Adrenal gland (tissue), 9 donors: ENCODE measurements at regions not wholly inside any gene's neighbourhood (a gene's known extent, or its start where the extent isn't known, plus 50 kb on each side); places are given as distances from the start of the nearest gene placed in this dataset.
"Not testable (repeated sequence)": the region's sequence is repeated elsewhere in the genome, so short reads cannot be mapped to it uniquely, and the experiment has no call there.

Source experiments
- DNase-seq, 7 donors: peaks; one replicate each; pipeline ENCODE4 v3.0.0-alpha.2; 2019 to 2020
- H3K27ac ChIP-seq, 5 donors: fragments of 200-600 bp; sonication (generic) in 4 of 5; 1 replicate in 3 of 5; 2 replicates in 2 of 5; pipeline versions ENCODE4 v1.5.1 to v1.8.0; 2016 to 2020; ENCODE audit warnings: mild to moderate bottlenecking in 1 of 5
- H3K27me3 ChIP-seq: fragments of 200-600 bp; 2 replicates; pipeline ENCODE4 v1.8.0; 2021
- H3K36me3 ChIP-seq, 2 donors: fragments of 200-600 bp; replicated peaks in 1 of 2; 1 replicate in 1 of 2; 2 replicates in 1 of 2; pipeline versions ENCODE4 v1.5.1 to v1.8.0; 2018 to 2022
- H3K4me1 ChIP-seq, 2 donors: fragments of 200-600 bp; replicated peaks in 1 of 2; 1 replicate in 1 of 2; 2 replicates in 1 of 2; pipeline versions ENCODE4 v1.5.1 to v1.8.0; 2018 to 2021
- H3K4me3 ChIP-seq, 4 donors: fragments of 200-600 bp; sonication (generic) in 3 of 4; one replicate each; pipeline ENCODE4 v1.5.1; 2016 to 2018
- H3K9me3 ChIP-seq, 3 donors: fragments of 200-600 bp; sonication (generic) in 1 of 3; replicated peaks in 1 of 3; 1 replicate in 2 of 3; 2 replicates in 1 of 3; pipeline versions ENCODE4 v1.5.1 to v1.8.0; 2016 to 2021
- POLR2A ChIP-seq, 2 donors: fragments of 450-650 bp; IDR thresholded peaks; one replicate each; pipeline ENCODE4 v1.6.1; 2017; ENCODE audit warnings: antibody characterized with exemption in 2 of 2, mild to moderate bottlenecking in 2 of 2, moderate library complexity in 1 of 2
- WGBS, 4 donors: extraction: QIAGEN DNeasy Blood & Tissue Kit in 2 of 4; methylation state at CpG; one replicate each; pipeline versions ENCODE4 v1.1.5 to v1.1.7; 2013 to 2017; 5-methylcytosine and 5-hydroxymethylcytosine counted together
- intact Hi-C, 2 donors: fragments of 100-400 bp; cut with DNase I; formaldehyde crosslinking; loops; one replicate each; pipeline versions ENCODE4 v1.14.1 to v1.15.0; 2022 to 2023
- TF ChIP-seq, protein P1 (sequence below), 6 experiments: fragments of 450-650 bp in 4 of 6; fragments of 200-600 bp in 2 of 6; sonication (generic) in 1 of 6; IDR thresholded peaks; 1 replicate in 5 of 6; 2 replicates in 1 of 6; pipeline versions ENCODE4 v1.5.1 to v1.8.0; 2016 to 2021; ENCODE audit warnings: antibody characterized with exemption in 6 of 6, mild to moderate bottlenecking in 2 of 6, moderate library complexity in 1 of 6
- donor health status: healthy with polysubstance abuse.
- donor health status: Bipolar disorder and iron deficiency.
- donor health status: DM: yes; HTN: yes; CAD: no.
- donor health status: DM: no; HTN: no; CAD: no.
- donor health status: DM: no; HTN: no; CAD: no.

DNA sequence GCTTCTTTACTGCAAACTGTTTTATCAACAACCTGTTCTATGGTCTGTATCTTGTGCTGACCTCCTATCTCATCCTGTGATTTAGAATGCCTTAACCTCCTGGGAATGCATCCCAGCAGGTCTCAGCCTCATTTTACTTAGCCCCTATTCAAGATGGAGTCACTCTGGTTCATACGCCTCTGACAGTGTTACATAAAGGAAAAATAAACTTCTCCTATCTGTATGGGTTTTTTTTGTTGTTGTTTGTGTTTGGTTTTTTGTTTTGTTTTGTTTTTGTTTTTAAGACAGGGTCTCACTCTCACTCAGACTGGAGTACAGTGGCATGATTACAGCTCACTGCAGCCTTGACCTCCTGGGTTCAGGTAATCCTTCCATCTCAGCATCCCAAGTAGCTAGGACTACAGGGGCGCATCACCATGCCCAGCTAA lies 62.1 kb downstream of the RESF1 start:
- H3K27me3 ChIP-seq, result no peaks in the 10 kb centered on the region
- WGBS, 4 donors, result 83 to 95% (median 92%) methylated on average over 2 of the region's 2 CpGs
- intact Hi-C loops, result no loop called here
- DNase-seq, result no peak
- no peaks in the 10 kb centered on the region for H3K4me1 ChIP-seq
- H3K9me3 ChIP-seq, result no peaks in the 10 kb centered on the region
- H3K4me3 ChIP-seq, result no peak overlapping the region
- H3K36me3 ChIP-seq, result no peaks in the 10 kb centered on the region
- TF ChIP-seq, protein P1, sequence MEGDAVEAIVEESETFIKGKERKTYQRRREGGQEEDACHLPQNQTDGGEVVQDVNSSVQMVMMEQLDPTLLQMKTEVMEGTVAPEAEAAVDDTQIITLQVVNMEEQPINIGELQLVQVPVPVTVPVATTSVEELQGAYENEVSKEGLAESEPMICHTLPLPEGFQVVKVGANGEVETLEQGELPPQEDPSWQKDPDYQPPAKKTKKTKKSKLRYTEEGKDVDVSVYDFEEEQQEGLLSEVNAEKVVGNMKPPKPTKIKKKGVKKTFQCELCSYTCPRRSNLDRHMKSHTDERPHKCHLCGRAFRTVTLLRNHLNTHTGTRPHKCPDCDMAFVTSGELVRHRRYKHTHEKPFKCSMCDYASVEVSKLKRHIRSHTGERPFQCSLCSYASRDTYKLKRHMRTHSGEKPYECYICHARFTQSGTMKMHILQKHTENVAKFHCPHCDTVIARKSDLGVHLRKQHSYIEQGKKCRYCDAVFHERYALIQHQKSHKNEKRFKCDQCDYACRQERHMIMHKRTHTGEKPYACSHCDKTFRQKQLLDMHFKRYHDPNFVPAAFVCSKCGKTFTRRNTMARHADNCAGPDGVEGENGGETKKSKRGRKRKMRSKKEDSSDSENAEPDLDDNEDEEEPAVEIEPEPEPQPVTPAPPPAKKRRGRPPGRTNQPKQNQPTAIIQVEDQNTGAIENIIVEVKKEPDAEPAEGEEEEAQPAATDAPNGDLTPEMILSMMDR (IDR thresholded peaks at IDR 0.05), result no peak
- no peak for TF ChIP-seq POLR2A (IDR thresholded peaks at IDR 0.05)
- no peak overlapping the region for H3K27ac ChIP-seq

DNA sequence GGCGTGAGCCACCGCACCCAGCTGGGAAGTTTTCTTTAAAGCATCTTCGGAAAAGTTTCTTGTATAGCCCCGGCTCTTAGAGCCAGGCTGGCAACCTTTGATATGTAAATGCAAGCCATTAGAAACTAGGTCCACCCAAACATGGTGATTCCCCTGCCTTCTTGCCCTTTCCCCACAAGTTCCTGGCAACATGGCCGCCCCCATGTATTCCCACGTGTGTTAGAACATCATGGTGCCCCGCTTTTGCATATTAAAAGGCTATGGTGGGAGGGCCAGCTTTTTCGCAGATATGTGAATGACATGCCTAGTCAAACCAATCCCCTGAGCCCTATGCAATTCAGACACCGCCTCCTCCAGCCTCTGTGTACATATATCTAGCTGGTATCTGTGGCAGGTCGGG lies 63.2 kb downstream of the RESF1 start:
- H3K27ac ChIP-seq, H3K9me3 ChIP-seq, H3K27me3 ChIP-seq, H3K4me3 ChIP-seq, H3K4me1 ChIP-seq, H3K36me3 ChIP-seq, DNase-seq, intact Hi-C loops: not testable (repeated sequence)
- WGBS, 4 donors, result 88 to 94% (median 92%) methylated on average over 10 of the region's 10 CpGs

DNA sequence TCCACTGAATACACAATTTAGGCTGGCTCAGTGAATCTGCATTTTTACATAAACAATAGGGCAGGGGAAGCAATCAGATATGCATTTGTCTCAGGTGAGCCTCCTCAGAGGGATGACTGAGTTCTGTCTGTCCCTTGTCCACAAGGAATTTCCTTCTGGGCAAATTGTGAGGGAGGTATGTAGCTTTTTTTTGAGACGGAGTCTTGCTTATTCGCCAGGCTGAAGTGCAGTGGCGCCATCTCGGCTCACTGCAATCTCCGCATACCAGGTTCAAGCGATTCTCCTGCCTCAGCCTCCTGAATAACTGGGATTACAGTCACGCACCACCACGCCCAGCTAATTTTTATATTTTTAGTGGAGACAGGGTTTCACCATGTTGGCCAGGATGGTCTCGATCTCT lies 64.6 kb downstream of the RESF1 start:
- H3K27ac ChIP-seq, H3K27me3 ChIP-seq, H3K36me3 ChIP-seq, H3K4me1 ChIP-seq, H3K9me3 ChIP-seq, DNase-seq, intact Hi-C loops, H3K4me3 ChIP-seq: not testable (repeated sequence)
- WGBS, 4 donors, result 89 to 91% (median 90%) methylated on average over 9 of the region's 9 CpGs

DNA sequence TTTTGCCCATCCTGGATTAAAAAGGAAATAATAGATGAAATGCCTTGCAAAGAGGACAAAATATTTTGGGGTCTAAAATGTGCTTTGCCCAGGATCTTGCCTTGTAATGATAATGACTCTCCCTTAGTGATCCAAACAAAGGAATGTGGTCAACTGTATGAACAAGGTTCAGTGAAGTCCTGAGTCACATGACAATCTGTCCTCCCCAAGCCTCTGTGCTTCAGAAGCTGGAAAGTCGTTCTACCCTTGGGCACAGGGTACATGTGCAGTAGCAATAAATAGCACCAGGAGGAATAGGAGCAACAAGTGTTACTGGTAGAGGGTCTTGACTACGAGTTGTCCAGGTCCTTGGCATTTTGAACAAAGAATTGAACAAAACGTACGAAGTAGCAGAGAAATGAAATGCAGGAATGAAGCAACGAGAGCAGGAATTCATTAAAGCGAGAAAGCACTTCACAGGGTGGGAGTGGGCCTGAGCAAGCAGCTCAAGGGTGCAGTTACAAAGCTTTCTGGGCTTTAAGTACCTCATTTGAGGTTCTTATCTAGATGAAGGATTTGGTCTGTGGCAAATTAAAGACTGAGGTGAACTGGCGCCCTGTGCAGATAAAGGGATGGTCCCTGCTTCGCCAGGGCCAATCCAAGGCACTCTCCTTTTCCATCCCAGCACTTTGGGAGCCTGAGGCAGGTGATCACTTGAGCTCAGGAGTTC lies 65.8 kb downstream of the RESF1 start:
- no peak for DNase-seq
- TF ChIP-seq POLR2A (IDR thresholded peaks at IDR 0.05), result no peak
- TF ChIP-seq, protein P1 (IDR thresholded peaks at IDR 0.05), result no peak

DNA sequence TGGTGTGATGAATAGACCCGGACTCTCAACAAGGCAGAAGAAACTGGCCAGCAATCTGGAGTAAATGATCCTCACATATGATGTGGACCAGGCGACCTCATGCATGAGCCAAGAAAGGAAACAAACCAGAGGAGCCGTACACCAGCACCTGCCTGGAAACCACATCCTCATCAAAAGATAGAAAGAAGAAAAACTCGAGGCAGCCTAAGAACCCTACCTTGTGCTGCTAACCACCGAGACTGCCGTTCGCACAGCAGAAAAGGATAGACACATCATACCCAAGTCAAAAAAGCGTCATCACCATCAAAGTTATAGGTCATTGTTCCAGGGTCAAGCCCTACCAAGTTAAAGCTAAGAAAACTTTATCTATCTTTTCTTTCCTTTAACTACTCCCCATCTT lies 66.7 kb downstream of the RESF1 start:
- no peaks in the 10 kb centered on the region for H3K4me1 ChIP-seq
- no peak for DNase-seq
- no peak for TF ChIP-seq POLR2A (IDR thresholded peaks at IDR 0.05)
- TF ChIP-seq, protein P1 (IDR thresholded peaks at IDR 0.05), result no peak
- intact Hi-C loops, result no loop called here
- no peaks in the 10 kb centered on the region for H3K27me3 ChIP-seq
- no peaks in the 10 kb centered on the region for H3K36me3 ChIP-seq
- no peak overlapping the region for H3K4me3 ChIP-seq
- no peak overlapping the region for H3K27ac ChIP-seq
- no peaks in the 10 kb centered on the region for H3K9me3 ChIP-seq
- WGBS, 4 donors, result 81 to 87% (median 83%) methylated on average over 8 of the region's 8 CpGs

More for the DNA sequence above, 65.8 kb downstream of the RESF1 start:
- Histone ChIP-seq H3K4me3 (no peak overlapping the region), H3K36me3 (no peaks in the 10 kb centered on the region), H3K4me1 (no peaks in the 10 kb centered on the region), H3K27ac (no peak overlapping the region), H3K27me3 (no peaks in the 10 kb centered on the region), H3K9me3 (no peaks in the 10 kb centered on the region)
- 75 to 84% (median 79%) methylated on average over 8 of the region's 8 CpGs for WGBS, 4 donors
- intact Hi-C loops, result no loop called here
